OCI-LY7 (cell line): ENCODE measurements at regions not wholly inside any gene's neighbourhood (a gene's known extent, or its start where the extent isn't known, plus 50 kb on each side); places are given as distances from the start of the nearest gene placed in this dataset.

Experiments used
- BruUV-seq: library from RNA; stranded (reverse); fragments of 400-500 nt; replicated peaks from 2 replicates; lab custom pipeline; 2021; lab: Mats Ljungman, UMichigan
- CTCF ChIA-PET: fragments of 300-600 bp; sonication (Branson Sonifier 250); formaldehyde crosslinking; loops from one replicate; lab custom pipeline; 2022; ENCODE audit warnings: antibody characterized with exemption; ENCODE audit not compliant: unreplicated experiment; lab: Charles Lee
- POLR2A ChIA-PET: fragments of 300-600 bp; sonication (Branson Sonifier 250); formaldehyde crosslinking; loops from one replicate; lab custom pipeline; 2022; ENCODE audit warnings: antibody characterized with exemption; lab: Charles Lee
- DNase-seq: peaks from one replicate; pipeline ENCODE4 v3.0.0-alpha.2; 2015; ENCODE audit warnings: low spot score
- H2AFZ ChIP-seq: fragments of 200-600 bp; sonication (generic), shearing (Covaris generic); 2 replicates; pipeline ENCODE4 v1.6.1; 2014; ENCODE audit warnings: mild to moderate bottlenecking, antibody characterized with exemption, low read length, moderate library complexity
- H3K27ac ChIP-seq: fragments of 200-600 bp; sonication (generic); 2 replicates; pipeline ENCODE4 v1.5.1; 2014; ENCODE audit warnings: mixed run types, low read depth, mild to moderate bottlenecking, moderate library complexity, low read length, inconsistent platforms; ENCODE audit not compliant: poor library complexity, severe bottlenecking
- H3K36me3 ChIP-seq: fragments of 200-600 bp; sonication (generic); 2 replicates; pipeline ENCODE4 v1.6.1; 2014; ENCODE audit warnings: mild to moderate bottlenecking, antibody characterized with exemption, low read length, moderate library complexity, mixed read lengths; ENCODE audit not compliant: insufficient read depth
- H3K4me1 ChIP-seq: fragments of 200-600 bp; sonication (generic); 2 replicates; pipeline ENCODE4 v1.5.1; 2014; ENCODE audit warnings: mild to moderate bottlenecking, low read length; ENCODE audit not compliant: insufficient read depth, poor library complexity, severe bottlenecking
- H3K4me2 ChIP-seq: fragments of 200-600 bp; sonication (generic); 2 replicates; pipeline ENCODE4 v1.6.1; 2014; ENCODE audit warnings: mild to moderate bottlenecking, low read length
- H3K4me3 ChIP-seq: fragments of 200-600 bp; sonication (generic); 2 replicates; pipeline ENCODE4 v1.5.1; 2014; ENCODE audit warnings: mild to moderate bottlenecking, low read depth, low read length; ENCODE audit not compliant: poor library complexity, severe bottlenecking
- H3K79me2 ChIP-seq: fragments of 200-600 bp; sonication (generic); 2 replicates; pipeline ENCODE4 v1.6.1; 2016; ENCODE audit warnings: low read depth, mild to moderate bottlenecking, low read length, moderate library complexity, mixed read lengths; ENCODE audit not compliant: insufficient read depth
- H3K9me2 ChIP-seq: fragments of 200-600 bp; sonication (generic); 2 replicates; pipeline ENCODE4 v1.6.1; 2016; ENCODE audit warnings: mild to moderate bottlenecking, low read length, mixed read lengths; ENCODE audit not compliant: insufficient read depth
- H3K9me3 ChIP-seq: fragments of 200-600 bp; sonication (generic); 2 replicates; pipeline ENCODE4 v1.6.1; 2014; ENCODE audit warnings: mild to moderate bottlenecking, mixed run types, low read length, mixed read lengths
- H4K20me1 ChIP-seq: fragments of 200-600 bp; sonication (generic); 2 replicates; pipeline ENCODE4 v1.6.1; 2014; ENCODE audit warnings: mild to moderate bottlenecking, antibody characterized with exemption, low read length, moderate library complexity, mixed read lengths; ENCODE audit not compliant: insufficient read depth
- EZH2phosphoT487 ChIP-seq: fragments of 200-600 bp; sonication (generic); IDR thresholded peaks from 2 replicates; pipeline ENCODE4 v1.6.1; 2018; ENCODE audit warnings: low read depth, borderline replicate concordance, mild to moderate bottlenecking, mixed run types, antibody characterized with exemption, low read length, moderate library complexity, mixed read lengths
- intact Hi-C: fragments of 100-400 bp; cut with micrococcal nuclease; formaldehyde crosslinking; loops from one replicate; pipeline ENCODE4 v1.10.0; 2022; ENCODE audit not compliant: unreplicated experiment
- TF ChIP-seq, protein P1 (sequence below): fragments of 200-600 bp; sonication (generic); conservative IDR thresholded peaks from 2 replicates; pipeline ENCODE4 v1.5.1; 2014; ENCODE audit warnings: mild to moderate bottlenecking, antibody characterized with exemption, low read length, moderate library complexity, mixed read lengths

DNA sequence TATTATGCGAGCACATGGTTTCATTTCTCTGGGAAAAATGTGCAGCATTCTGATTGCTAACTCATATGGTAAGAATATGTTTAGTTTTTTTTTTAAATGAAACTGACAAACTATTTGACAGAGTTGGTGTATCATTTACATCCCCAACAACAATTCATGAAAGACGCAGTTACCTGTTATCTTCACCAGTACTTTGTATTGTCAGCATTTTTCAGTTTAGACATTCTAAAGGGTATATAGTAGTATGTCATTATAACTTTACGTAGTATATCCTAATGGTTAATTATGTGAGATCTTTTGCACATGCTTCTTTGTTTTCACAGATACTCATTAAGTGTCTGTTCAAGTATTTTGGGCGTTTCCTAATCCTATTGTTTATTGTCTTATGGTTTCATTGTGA, 891.1 kb upstream of the AGA start:
- Histone ChIP-seq H3K36me3 (no peaks in the 10 kb centered on the region), H3K9me2 (no peaks in the 10 kb centered on the region), H3K27ac (no peak overlapping the region), H2AFZ (no peak overlapping the region), H4K20me1 (no peaks in the 10 kb centered on the region), H3K79me2 (no peaks in the 10 kb centered on the region), H3K4me3 (no peak overlapping the region), H3K4me1 (no peaks in the 10 kb centered on the region), H3K9me3 (no peaks in the 10 kb centered on the region), H3K4me2 (no peak overlapping the region)
- TF ChIP-seq, protein P1, sequence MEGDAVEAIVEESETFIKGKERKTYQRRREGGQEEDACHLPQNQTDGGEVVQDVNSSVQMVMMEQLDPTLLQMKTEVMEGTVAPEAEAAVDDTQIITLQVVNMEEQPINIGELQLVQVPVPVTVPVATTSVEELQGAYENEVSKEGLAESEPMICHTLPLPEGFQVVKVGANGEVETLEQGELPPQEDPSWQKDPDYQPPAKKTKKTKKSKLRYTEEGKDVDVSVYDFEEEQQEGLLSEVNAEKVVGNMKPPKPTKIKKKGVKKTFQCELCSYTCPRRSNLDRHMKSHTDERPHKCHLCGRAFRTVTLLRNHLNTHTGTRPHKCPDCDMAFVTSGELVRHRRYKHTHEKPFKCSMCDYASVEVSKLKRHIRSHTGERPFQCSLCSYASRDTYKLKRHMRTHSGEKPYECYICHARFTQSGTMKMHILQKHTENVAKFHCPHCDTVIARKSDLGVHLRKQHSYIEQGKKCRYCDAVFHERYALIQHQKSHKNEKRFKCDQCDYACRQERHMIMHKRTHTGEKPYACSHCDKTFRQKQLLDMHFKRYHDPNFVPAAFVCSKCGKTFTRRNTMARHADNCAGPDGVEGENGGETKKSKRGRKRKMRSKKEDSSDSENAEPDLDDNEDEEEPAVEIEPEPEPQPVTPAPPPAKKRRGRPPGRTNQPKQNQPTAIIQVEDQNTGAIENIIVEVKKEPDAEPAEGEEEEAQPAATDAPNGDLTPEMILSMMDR, result no peak
- no peak for TF ChIP-seq EZH2phosphoT487
- POLR2A ChIA-PET, result no interaction called here
- intact Hi-C loops, result no loop called here
- BruUV-seq, result no TSS peak
- DNase-seq, result no peak
- CTCF ChIA-PET, result no interaction called here

DNA sequence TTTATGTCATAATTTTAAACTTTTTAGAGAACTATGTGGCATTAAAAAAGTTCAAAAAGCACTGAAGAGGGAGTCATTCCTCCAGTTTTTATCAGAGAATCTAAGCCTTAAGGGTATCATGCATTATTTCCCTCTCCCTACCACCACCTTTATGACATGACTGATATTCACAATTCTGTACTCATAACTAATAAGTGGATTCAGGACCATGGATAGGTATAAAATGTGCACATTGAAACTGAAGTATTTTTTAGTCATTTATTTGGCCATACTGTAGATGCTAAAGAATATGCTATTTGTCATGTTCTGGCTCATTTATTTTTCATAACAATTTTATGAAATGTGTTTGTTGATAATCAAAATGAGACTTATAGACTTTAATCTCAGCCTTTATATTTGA, 897.5 kb upstream of the AGA start:
- H3K4me1 ChIP-seq, result no peaks in the 10 kb centered on the region
- intact Hi-C loops, result no loop called here
- H2AFZ ChIP-seq, result no peak overlapping the region
- TF ChIP-seq, protein P1, result no peak
- TF ChIP-seq EZH2phosphoT487, result no peak
- H3K27ac ChIP-seq, result no peak overlapping the region
- POLR2A ChIA-PET, result no interaction called here
- H4K20me1 ChIP-seq, result no peaks in the 10 kb centered on the region
- BruUV-seq, result no TSS peak
- H3K79me2 ChIP-seq, result no peaks in the 10 kb centered on the region
- no peaks in the 10 kb centered on the region for H3K36me3 ChIP-seq
- no peaks in the 10 kb centered on the region for H3K9me2 ChIP-seq
- H3K4me3 ChIP-seq, result no peak overlapping the region
- no peak for DNase-seq
- H3K9me3 ChIP-seq, result no peaks in the 10 kb centered on the region
- H3K4me2 ChIP-seq, result no peak overlapping the region
- CTCF ChIA-PET, result no interaction called here

DNA sequence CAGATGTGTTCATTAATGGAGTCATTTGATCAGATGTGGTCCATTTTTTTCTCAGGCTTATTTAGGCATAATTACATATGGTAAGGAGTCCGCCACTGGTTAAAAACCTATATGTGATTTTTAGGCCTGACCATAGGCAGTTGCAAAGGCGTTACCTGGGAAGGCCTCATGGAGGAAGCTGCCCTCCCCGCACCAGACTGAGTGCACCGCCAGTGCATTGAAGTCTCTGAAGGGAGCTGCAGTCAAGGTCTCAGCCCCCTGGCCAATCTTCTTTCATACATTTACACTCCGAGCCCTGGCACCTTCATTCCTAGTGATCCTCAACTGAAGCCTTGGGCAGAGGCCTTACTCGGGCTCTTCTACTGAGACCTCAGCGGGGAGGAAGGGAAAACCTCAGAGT, 898.2 kb upstream of the AGA start:
- no peaks in the 10 kb centered on the region for H3K79me2 ChIP-seq
- no peaks in the 10 kb centered on the region for H3K36me3 ChIP-seq
- ChIA-PET CTCF (no interaction called here), POLR2A (no interaction called here)
- intact Hi-C loops, result no loop called here
- BruUV-seq, result no TSS peak
- H3K4me2 ChIP-seq, result no peak overlapping the region
- no peak overlapping the region for H3K4me3 ChIP-seq
- H4K20me1 ChIP-seq, result no peaks in the 10 kb centered on the region
- H3K4me1 ChIP-seq, result no peaks in the 10 kb centered on the region
- DNase-seq, result no peak
- no peaks in the 10 kb centered on the region for H3K9me3 ChIP-seq
- no peak overlapping the region for H3K27ac ChIP-seq
- H2AFZ ChIP-seq, result no peak overlapping the region
- no peak for TF ChIP-seq EZH2phosphoT487
- TF ChIP-seq, protein P1, result no peak
- H3K9me2 ChIP-seq, result no peaks in the 10 kb centered on the region
